Endothelial cell of umbilical vein (primary cell): ENCODE measurements at regions not wholly inside any gene's neighbourhood (a gene's known extent, or its start where the extent isn't known, plus 50 kb on each side); places are given as distances from the start of the nearest gene placed in this dataset.

Experiments
- CTCF ChIP-seq, 2 donors: IDR thresholded peaks; 1 replicate in 1 of 2; 2 replicates in 1 of 2; pipeline ENCODE4 v1.5.1; 2011; ENCODE audit warnings: low read length in 2 of 2, mild to moderate bottlenecking in 2 of 2, moderate library complexity in 2 of 2, control low read depth in 1 of 2, inconsistent platforms in 1 of 2, low read depth in 1 of 2; ENCODE audit not compliant: insufficient read depth in 1 of 2; ENCODE audit errors: extremely low read depth in 1 of 2
- EZH2 ChIP-seq: IDR thresholded peaks from 2 replicates; pipeline ENCODE4 v1.6.1; 2012; ENCODE audit warnings: borderline replicate concordance, low read depth, mild to moderate bottlenecking, moderate library complexity, low read length, inconsistent platforms; ENCODE audit not compliant: severe bottlenecking
- FOS ChIP-seq: IDR thresholded peaks from 2 replicates; pipeline ENCODE4 v1.6.1; 2011; ENCODE audit warnings: mild to moderate bottlenecking, low read length, moderate library complexity, borderline replicate concordance; ENCODE audit not compliant: insufficient read depth
- JUN ChIP-seq: IDR thresholded peaks from 2 replicates; pipeline ENCODE4 v1.6.1; 2011; ENCODE audit warnings: borderline replicate concordance, low read depth; ENCODE audit not compliant: insufficient read length, insufficient read depth
- MAX ChIP-seq: IDR thresholded peaks from 2 replicates; pipeline ENCODE4 v1.6.1; 2011; ENCODE audit not compliant: insufficient read depth, insufficient read length
- MYC ChIP-seq: IDR thresholded peaks from one replicate; pipeline ENCODE4 v1.6.1; 2011; ENCODE audit warnings: mild to moderate bottlenecking, low read depth, low read length
- POLR2A ChIP-seq: IDR thresholded peaks from 2 replicates; pipeline ENCODE4 v1.6.1; 2012; ENCODE audit warnings: low read depth, mild to moderate bottlenecking, control low read depth, low read length
- POLR2AphosphoS5 ChIP-seq: IDR thresholded peaks from 2 replicates; pipeline ENCODE4 v1.6.1; 2012; ENCODE audit warnings: low read depth, mild to moderate bottlenecking, control low read depth, low read length, moderate library complexity; ENCODE audit not compliant: insufficient read depth

DNA sequence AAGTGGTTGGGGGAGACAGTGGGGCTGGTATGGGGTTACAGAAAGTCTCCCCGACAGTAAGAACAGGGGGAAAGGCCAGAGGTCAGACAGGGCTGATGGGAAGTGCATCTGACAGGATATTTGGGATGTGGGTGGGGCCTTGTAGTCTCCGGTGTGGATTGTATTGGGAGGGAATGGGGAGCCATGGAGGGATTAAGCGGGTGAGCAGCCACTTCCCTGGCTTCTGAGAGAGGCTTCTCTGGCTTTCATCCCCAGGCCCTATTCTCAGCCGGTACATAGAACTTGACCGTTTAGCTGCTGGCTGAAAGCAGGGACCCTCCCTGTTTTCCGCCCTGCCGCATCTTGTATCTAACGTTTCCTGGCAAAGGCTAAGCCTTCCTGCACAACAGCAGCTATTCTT, 222.0 kb upstream of the LHX5 start:
- TF ChIP-seq POLR2A (no peak), EZH2 (no peak), CTCF (IDR thresholded peaks at IDR 0.05; ENCODE audit: extremely low read depth in 1 of 2, insufficient read depth in 1 of 2, low read depth in 1 of 2, low read length in 2 of 2) (no peak), MYC (no peak), MAX (no peak), JUN (no peak), POLR2AphosphoS5 (no peak), FOS (no peak)
